ENCODE measurements at regions not wholly inside any gene's neighbourhood (a gene's known extent, or its start where the extent isn't known, plus 50 kb on each side); places are given as distances from the start of the nearest gene placed in this dataset.
"Not testable (repeated sequence)": the region's sequence is repeated elsewhere in the genome, so short reads cannot be mapped to it uniquely, and the experiment has no call there.

DNA sequence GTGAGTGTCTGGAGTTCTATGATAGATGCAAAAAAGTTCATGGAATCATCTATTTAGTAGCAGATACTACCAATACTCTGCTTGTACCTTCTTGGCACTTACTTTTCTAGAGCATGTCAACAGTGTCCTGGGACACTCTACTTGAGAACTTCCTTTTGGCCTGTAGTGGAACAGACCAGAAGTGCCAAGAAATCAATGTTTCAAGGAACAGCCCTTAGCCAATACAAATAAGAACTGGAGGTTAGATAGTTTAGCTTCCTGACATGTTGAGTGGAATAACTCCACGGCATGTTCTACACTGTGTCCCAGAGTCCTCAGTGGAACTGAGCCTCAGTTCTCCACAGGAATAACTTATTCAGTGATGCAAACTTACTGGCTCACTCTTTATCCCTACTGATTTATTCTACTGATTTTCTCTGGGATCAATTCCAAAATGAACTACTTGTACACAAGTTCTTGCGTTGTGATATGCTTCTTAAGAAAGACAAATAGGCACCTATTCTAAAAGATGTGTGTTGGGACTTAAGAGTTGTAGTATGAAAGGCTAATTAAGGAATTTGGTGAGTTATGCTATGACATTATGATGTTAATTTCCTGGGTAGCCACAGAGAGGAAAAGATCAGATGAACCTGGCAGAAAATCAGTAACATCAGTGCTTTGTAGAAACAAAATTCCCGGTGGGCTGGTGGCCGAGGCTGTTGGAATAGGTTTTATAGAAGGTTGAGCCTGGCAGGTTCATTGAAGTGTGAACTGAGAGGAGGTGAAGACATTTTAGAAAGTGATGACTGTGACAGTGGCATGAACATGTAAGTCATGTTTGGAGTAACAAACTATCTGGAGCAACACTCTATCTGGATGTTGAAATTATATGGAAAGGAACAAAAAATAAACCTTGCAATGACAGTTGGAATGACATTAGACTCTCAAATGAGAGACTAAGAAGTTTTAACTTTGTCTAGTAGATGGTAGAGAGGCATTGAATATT, 101.8 kb upstream of the RBMS3 start:
- no peak overlapping the region for H3K4me3 ChIP-seq (ENCODE audit: low read depth, low read length)
- TF ChIP-seq, protein P1, sequence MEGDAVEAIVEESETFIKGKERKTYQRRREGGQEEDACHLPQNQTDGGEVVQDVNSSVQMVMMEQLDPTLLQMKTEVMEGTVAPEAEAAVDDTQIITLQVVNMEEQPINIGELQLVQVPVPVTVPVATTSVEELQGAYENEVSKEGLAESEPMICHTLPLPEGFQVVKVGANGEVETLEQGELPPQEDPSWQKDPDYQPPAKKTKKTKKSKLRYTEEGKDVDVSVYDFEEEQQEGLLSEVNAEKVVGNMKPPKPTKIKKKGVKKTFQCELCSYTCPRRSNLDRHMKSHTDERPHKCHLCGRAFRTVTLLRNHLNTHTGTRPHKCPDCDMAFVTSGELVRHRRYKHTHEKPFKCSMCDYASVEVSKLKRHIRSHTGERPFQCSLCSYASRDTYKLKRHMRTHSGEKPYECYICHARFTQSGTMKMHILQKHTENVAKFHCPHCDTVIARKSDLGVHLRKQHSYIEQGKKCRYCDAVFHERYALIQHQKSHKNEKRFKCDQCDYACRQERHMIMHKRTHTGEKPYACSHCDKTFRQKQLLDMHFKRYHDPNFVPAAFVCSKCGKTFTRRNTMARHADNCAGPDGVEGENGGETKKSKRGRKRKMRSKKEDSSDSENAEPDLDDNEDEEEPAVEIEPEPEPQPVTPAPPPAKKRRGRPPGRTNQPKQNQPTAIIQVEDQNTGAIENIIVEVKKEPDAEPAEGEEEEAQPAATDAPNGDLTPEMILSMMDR (IDR thresholded peaks at IDR 0.05; ENCODE audit: insufficient read depth, low read depth, low read length), result no peak
- no peak for DNase-seq (ENCODE audit: low read depth)

DNA sequence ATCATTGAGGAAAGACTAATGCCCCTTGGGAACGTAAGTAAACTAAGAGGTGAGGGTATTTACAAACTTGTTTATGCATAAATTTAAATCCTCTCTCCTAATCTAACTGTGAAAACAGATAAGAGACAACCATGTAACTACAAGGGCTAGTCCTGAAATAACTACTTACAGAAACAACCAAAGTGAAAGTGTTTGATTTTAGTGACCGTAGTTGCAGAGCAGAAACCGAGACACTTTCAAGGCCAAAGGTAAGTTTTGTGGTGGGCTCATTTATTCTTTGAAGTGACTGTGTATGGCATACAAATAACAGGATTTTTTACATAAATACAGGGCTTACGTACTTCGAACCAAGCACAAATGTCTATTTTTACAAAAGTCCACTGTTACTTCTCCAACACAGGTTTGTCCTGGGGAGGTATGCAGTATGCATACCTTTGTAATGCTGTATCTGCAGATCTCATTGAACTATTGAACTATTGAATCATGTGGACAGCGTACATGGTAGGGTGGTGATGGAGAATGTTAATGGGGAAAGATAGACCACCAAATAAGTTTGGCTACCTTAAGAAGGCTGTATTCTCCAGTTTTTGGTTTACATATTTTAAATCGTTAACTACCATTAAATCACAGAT, 99.6 kb upstream of the RBMS3 start:
- no peak for DNase-seq (ENCODE audit: low read depth)
- TF ChIP-seq, protein P1 (IDR thresholded peaks at IDR 0.05; ENCODE audit: insufficient read depth, low read depth, low read length), result no peak
- no peak overlapping the region for H3K4me3 ChIP-seq (ENCODE audit: low read depth, low read length)

DNA sequence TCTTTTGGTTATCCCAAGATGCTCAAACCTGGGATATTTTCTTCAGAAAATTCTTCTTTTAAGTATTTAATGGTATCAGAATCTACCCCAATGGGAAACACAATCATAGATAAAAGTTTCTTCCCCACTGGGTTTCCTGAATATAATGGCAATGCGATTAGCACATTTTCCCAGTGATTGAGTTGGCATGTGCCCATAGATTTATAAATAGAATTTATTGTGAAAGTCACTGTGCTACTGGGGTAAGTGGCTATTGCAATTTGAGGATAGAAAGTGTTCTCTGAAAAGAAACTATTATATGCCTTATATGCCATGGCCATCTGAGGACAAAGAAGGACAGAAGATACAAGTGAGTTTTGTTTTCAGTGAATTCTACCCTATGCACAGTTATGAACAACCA, 99.0 kb upstream of the RBMS3 start:
- H3K4me3 ChIP-seq (ENCODE audit: low read depth, low read length), result no peak overlapping the region
- TF ChIP-seq, protein P1 (IDR thresholded peaks at IDR 0.05; ENCODE audit: insufficient read depth, low read depth, low read length), result no peak
- no peak for DNase-seq (ENCODE audit: low read depth)

DNA sequence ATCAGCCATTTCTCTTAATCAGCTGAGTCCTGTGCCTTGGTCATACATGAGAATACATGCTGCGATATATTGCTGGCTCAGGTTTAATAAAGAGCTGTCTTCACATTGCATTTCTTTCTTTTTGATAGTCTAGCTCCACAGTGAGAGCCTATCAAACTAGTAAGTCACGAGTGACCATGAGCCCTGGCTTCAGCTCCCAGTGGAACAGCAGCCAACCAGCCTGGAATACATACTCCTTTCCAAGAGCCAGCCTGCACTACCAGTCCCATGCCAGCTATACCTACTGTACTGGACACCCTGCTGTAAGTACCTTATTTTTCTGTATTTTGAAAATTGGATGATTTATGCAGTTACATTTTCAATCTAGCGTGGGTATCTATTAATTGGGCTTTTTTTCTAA, 98.0 kb upstream of the RBMS3 start:
- H3K4me3 ChIP-seq (ENCODE audit: low read depth, low read length); DNase-seq (ENCODE audit: low read depth): not testable (repeated sequence)

DNA sequence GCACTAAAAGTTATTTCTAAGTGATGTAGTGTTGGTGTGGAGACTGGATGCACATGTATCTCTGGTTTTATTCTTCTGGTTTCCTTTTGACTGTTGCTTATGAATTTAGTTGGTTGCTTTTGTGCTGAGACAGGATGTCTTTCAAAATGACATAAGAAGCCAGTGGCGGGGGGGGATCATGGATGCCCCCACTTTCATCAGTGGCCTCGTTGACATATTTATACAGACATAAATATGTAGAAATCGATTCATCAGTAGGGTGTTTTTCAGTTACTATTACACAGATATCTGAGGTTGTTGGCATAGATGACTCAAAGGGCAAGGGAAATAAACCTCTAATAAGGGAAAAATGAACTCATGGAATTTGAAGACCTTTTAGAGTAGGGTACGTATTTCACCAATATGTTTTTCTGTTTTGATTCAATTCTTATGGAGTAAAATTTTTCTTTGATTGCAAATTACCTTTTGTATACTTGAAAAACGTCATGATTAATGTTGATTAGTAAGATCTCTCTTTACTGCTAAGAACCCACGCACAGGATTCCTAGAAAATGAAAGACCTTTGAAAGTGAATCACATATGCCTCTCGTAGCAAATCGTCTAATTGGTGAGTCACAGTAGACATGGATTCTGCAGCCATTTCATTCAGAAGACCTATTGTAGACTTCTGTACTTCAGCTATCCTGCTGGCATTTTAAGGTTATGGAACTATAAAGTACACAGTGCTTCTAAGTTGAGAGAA, 97.4 kb upstream of the RBMS3 start:
- no peak overlapping the region for H3K4me3 ChIP-seq (ENCODE audit: low read depth, low read length)
- TF ChIP-seq, protein P1 (IDR thresholded peaks at IDR 0.05; ENCODE audit: insufficient read depth, low read depth, low read length), result no peak
- peak; percentile 53 for DNase-seq (ENCODE audit: low read depth)

DNA sequence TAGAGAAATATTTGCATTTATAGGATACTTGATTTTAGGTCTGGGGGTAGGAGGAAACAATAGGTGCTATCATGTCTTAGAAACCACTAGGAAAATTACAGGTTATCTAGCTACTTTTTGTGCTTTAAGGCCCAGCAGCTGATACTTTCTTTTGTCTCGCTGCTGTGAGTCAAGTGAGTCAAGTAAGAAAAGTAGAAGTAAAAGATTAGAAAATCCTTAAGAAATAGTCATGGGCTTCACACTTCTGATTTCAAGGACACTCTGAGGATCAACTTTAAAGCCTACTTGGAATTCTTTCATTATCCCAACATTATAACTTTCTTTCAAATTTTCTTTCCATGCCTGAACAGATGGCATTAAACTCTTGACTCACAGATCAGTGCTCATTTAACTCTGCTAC, 95.2 kb upstream of the RBMS3 start:
- DNase-seq (ENCODE audit: low read depth), result no peak
- TF ChIP-seq, protein P1 (IDR thresholded peaks at IDR 0.05; ENCODE audit: insufficient read depth, low read depth, low read length), result no peak

DNA sequence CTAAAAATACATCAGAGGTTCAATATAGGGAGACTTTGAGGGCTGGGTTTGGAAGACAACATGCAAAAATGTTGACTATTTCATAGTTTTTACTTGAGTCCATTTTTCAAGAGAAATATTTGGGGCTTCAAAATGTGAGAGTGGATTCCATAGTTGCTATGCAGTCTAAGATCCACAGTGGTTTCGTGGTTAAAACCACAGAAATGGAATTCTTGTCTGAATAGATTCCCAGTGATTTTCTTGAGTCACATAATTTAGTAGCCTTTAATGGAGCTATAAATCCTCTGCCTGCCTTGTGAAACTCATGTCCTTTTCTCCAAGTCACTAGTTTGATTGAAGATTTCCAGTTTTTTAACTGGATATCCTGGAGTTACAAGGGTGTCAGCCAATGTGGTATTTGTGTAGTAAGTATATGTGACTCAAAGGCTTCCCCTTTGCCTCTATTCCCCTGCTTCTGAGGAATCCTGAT, 94.7 kb upstream of the RBMS3 start:
- TF ChIP-seq, protein P1 (IDR thresholded peaks at IDR 0.05; ENCODE audit: insufficient read depth, low read depth, low read length), result no peak
- H3K4me3 ChIP-seq (ENCODE audit: low read depth, low read length), result no peak overlapping the region
- peak; percentile 94 for DNase-seq (ENCODE audit: low read depth)

More for the DNA sequence above, 95.2 kb upstream of the RBMS3 start:
- H3K4me3 ChIP-seq (ENCODE audit: low read depth, low read length), result no peak overlapping the region
